Hematopoietic multipotent progenitor cell treated with erythropoietin and hydrocortisone succinate and interleukin-3 and kit ligand, for 4 days (in vitro differentiated cells): ENCODE measurements at regions not wholly inside any gene's neighbourhood (a gene's known extent, or its start where the extent isn't known, plus 50 kb on each side); places are given as distances from the start of the nearest gene placed in this dataset.

Source experiments
- DNase-seq: peaks from one replicate; pipeline ENCODE4 v3.0.0-alpha.2; 2015

DNA sequence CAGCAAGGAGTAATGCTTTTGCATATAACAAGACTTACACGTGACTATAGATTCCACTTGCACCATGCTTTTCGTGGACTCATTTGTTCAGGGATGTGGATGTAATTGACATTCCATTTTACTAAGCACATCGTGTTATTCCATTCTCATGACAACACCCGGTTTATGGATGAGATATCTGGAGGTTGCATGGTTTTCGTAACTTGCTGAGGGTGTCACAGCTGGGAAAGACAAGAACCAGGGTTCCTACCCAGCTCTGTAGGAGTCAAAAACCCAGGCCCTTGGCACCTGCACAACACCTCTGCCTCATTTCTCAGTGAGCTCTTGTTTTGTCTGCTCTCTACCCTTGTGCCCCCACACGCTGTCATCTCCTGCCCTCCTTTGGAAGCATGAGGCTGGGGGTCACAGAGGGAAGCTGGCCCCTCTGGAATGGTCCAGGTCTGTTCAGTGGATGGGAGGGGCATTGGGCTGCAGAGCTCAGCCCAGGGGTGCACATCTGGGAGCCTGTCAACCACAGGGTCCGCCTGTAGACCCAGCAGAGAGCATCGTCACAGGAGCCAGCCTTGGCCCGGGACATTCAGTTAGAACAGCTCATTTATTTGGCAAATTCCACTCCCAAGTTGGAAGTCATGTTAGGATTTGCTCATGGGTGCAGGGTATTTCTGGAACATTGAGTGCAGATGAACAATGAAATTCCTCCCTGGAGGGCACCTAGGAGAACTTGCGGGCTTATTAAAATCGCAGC, 120.1 kb upstream of the TWIST2 start:
- DNase-seq = no peak

DNA sequence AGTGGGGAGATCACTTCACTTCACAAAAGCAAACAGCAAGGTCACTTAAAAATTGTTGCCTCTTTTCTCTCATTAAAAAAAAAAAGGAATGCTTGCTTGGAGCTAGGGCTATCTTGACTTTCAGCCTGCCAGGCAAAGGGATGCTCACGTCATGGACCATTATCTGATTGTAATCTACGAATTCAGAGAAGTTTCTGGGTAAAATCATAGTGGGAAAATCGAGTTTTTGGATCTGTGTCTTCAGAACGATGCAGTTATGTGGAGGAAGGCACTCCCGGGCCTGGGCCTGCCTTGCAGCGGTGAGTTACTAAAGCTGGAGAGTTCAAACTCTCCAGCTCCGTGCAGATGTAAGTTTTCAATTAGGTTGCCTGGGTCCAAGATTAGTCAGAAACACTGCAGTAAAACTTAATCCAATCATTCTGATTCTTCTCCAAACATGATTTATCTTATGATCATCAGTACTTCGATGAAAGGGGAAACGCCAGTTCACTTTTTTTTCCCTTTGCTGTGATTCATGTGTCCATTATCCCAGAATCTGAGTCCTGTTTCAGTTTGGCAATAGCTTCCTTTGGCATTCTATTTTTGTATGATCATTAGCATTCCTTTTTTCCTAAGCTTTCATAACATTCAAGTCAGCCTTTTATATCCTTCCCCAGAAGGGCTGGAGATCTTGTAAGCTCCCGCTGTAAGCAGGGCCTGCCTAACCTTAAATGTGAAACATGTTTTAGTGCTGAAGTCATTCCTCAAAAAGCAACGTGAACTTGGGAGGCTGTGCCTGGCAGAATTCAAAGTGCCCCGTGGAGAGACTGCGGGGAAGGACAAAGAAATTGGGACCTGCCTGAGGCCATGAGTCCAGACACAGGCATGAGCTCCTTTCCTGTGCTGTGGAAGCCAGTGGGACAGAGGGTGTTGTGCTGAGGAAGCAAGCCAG, 119.3 kb upstream of the TWIST2 start:
- no peak for DNase-seq

- DNase-seq = no peak
These were observed 118.5 kb upstream of the TWIST2 start for GRCh38 chr2:238729261-238729935.

GRCh38 chr2:238730001-238730669, 117.8 kb upstream of the TWIST2 start:
- DNase-seq = no peak

- no peak for DNase-seq
These were observed 117.0 kb upstream of the TWIST2 start for GRCh38 chr2:238730881-238731280.

- DNase-seq = peak; percentile 51
These were observed 115.9 kb upstream of the TWIST2 start for GRCh38 chr2:238731961-238732360.

DNA sequence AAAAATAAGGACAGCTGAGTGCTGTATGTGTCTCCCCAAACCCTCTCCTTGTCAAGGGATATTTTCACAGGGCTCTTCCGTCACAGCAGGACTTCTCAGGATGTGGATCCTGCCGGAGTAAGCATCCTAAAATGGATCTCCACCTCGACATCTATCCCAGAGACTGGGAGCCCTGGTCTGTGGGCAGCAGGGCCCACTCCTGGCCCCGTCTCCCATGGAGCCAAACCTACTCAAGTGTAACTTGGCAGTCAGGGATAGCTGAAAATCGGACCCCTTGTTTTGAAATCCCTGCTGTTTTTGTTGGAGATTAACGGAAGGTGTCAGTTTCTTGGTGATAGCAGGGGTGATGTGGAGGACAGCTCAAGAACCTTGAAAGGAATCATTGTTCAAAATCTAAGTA, 109.0 kb upstream of the TWIST2 start:
- no peak for DNase-seq

GRCh38 chr2:238739668-238740067, 108.2 kb upstream of the TWIST2 start:
- no peak for DNase-seq

- no peak for DNase-seq
These were observed 106.6 kb upstream of the TWIST2 start for GRCh38 chr2:238741277-238741676.

- no peak for DNase-seq
These were observed 105.8 kb upstream of the TWIST2 start for GRCh38 chr2:238742066-238742465.

GRCh38 chr2:238742664-238743063, 105.2 kb upstream of the TWIST2 start:
- no peak for DNase-seq

- DNase-seq = peak; percentile 64
These were observed 104.4 kb upstream of the TWIST2 start for GRCh38 chr2:238743243-238744065.

GRCh38 chr2:238744951-238745350, 102.9 kb upstream of the TWIST2 start:
- DNase-seq = no peak

- DNase-seq = no peak
These were observed 101.9 kb upstream of the TWIST2 start for GRCh38 chr2:238745997-238746396.

GRCh38 chr2:238747114-238747513, 100.8 kb upstream of the TWIST2 start:
- no peak for DNase-seq

DNA sequence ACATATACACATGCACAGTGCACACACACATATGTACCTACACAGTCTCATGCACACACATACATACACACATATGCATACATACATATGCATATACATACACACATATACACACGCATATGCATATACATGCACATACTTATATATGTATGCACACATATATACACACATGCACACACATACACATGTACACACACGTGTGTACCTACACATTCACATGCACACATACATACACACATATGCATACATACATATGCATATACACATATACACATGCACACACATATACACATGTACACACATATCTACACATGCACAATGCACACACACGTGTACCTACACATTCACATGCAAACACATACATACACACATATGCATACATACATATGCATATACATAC, 100.3 kb upstream of the TWIST2 start:
- DNase-seq = no peak

- no peak for DNase-seq
These were observed 97.5 kb upstream of the TWIST2 start for GRCh38 chr2:238750212-238750904.

DNA sequence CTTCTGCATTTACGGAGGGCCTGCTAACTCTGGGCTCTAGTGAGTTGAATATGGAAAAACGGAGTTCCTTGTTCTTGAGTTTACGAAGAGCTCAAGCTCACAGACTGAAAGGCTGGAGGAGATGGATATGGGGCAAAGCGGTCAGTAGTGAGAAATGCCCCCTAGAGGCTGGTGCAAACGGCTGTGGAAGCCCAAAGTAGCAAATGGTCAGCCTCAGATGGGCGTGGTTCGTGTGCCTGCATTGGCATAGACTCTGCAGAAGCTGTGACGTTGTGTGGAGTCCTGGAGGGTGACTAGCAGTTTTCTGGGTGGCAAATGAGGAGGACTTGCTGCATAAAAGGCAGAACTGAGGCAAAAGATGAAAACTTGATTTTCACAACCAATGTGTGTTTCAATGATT, 93.6 kb upstream of the TWIST2 start:
- peak; percentile 4 for DNase-seq

GRCh38 chr2:238761868-238762267, 86.0 kb upstream of the TWIST2 start:
- DNase-seq = peak; percentile 48

GRCh38 chr2:238763471-238763995, 84.4 kb upstream of the TWIST2 start:
- DNase-seq = no peak

DNA sequence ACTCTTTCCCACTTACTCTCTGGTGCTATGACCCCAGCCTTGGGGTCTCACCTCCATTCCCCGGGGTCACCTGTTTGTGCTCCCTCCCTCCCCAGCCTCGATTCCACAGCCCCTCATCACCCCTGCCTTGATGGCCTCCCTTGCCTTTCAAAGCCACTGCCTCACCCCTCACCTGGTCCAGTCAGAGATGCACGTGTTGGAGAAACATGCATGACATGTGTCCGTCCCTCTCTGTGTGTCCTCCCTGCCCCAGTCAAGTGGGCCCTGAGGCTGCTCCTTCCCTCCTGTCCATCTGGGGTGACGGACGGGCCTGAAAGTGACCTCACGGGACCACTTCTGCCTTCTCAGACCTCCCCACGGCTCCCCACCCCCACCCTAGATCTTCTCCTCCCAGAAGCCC, 82.3 kb upstream of the TWIST2 start:
- no peak for DNase-seq
